ENCODE measurements at regions not wholly inside any gene's neighbourhood (a gene's known extent, or its start where the extent isn't known, plus 50 kb on each side); places are given as distances from the start of the nearest gene placed in this dataset.

- no peak for TF ChIP-seq POLR2AphosphoS5 (IDR thresholded peaks at IDR 0.05)
- no peak for TF ChIP-seq POLR2A (IDR thresholded peaks at IDR 0.05; ENCODE audit: low read depth)
Measured at GRCh38 chr5:147998704-147999103, 65.1 kb upstream of the SPINK5 start.

Data from esophagus muscularis mucosa (tissue), 2 donors.